HG03095 (cell line): ENCODE measurements at regions not wholly inside any gene's neighbourhood (a gene's known extent, or its start where the extent isn't known, plus 50 kb on each side); places are given as distances from the start of the nearest gene placed in this dataset.

Source experiments
- ATAC-seq: cut with Tn5 transposase; IDR thresholded peaks from one replicate; pipeline ENCODE4 v1.9.1; 2021; ENCODE audit warnings: moderate library complexity; ENCODE audit not compliant: unreplicated experiment

DNA sequence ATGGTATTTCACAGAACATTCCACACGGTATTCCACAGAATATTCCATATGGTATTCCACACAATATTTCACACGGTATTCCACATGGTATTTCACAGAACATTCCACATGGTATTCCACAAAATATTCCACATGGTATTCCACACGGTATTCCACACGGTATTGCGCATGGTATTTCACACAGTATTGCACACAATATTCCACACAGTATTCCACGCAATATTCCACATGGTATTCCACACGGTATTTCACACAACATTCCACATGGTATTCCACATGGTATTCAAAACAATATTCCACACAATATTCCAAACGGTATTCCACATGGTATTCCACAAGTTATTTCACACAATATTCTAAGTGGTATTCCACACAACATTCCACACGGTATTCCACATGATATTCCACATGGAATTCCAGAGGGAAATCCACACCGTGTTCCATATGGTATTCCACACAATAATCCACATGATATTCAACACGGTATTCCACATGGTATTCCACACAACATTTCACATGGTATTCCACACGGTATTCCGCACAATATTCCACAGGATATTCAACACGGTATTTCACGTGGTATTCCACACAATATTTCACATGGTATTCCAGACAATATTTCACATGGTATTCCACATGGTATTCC, 136.7 kb upstream of the CHST15 start:
- no peak for ATAC-seq

DNA sequence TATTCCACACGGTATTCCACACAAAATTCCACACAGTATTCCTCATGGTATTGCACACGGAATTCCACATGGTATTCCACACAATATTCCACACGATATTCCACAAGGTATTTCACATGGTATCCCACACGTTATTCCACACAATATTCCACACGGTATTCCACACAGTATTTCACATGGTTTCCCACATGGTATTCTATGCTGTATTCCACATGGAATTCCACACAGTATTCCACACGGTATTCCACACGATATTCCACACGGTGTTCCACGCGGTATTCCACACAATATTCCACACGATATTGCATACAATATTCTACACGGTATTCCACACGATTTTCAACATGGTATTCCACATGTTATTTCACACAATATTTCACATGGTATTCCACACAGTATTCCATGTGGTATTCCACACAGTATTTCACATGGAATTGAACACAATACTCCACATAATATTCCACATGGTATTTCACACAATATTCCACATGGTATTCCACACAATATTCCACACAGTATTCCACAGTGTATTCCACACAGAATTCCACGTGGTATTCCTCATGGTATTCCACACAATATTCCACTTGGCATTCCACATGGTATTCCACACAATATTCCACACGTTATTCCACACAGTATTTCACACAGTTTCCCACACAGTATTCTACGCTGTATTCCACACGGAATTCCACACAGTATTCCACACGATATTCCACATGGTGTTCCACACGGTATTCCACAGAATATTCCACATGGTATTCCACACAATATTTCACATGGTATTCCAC, 136.0 kb upstream of the CHST15 start:
- no peak for ATAC-seq

DNA sequence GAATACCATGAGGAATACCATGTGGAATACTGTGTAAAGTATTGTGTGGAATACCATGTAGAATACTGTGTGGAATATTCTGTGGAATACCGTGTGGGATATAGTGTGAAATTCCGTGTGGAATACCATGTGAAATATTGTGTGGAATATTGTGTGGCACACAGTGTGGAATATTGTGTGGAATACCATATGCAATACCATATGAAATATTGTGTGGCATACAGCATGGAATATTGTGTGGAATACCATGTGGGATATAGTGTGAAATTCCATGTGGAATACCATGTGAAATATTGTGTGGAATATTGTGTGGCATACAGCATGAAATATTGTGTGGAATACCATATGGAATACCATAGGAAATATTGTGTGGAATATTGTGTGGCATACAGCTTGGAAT, 135.1 kb upstream of the CHST15 start:
- ATAC-seq: no peak

DNA sequence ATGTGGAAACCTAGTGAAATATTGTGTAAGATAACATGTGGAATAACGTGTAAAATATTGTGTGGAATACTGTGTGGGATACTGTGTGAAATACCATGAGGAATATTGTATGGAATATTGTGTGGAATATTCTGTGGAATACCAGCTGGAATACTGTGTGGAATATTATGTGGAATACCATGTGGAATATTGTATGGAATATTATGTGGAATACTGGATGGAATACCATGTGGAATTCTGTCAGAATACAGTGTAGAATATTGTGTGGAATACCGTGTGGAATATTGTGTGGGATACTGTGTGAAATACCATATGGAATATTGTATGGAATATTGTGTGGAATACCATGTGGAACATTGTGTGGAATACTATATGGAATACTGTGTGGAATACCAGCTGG, 134.6 kb upstream of the CHST15 start:
- ATAC-seq: no peak

DNA sequence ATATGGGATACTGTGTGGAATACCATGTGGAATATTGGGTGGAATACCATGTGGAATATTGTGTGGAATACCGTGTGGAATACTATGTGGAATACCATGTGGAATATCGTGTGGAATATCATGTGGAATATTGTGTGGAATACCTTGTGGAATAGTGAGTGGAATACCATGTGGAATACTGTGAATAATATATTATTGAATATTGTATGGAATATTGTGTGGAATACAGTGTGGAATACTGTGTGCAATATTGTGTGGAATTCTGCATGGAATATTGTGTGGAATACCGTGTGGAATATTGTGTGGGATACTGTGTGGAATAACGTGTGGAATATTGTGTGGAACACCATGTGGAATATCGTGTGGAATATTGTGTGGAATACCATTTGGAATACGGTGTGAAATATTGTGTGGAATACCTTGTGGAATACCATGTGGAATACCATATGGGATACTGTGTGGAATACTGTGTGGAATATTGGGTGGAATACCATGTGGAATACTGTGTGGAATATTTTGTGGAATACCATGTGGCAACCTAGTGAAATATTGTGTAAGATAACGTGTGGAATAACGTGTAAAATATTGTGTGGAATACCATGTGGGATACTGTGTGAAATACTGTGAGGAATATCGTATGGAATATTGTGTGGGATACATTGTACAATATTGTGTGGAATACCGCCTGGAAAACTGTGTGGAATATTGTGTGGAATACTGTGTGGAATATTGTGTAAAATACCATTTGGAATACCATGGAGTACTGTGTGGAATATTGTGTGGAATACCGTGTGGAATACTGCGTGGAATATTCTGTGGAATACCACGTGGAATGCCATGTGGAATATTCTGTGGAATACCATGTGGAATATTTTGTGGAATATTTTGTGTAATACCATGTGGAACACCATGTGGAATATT, 133.9 kb upstream of the CHST15 start:
- ATAC-seq: no peak

DNA sequence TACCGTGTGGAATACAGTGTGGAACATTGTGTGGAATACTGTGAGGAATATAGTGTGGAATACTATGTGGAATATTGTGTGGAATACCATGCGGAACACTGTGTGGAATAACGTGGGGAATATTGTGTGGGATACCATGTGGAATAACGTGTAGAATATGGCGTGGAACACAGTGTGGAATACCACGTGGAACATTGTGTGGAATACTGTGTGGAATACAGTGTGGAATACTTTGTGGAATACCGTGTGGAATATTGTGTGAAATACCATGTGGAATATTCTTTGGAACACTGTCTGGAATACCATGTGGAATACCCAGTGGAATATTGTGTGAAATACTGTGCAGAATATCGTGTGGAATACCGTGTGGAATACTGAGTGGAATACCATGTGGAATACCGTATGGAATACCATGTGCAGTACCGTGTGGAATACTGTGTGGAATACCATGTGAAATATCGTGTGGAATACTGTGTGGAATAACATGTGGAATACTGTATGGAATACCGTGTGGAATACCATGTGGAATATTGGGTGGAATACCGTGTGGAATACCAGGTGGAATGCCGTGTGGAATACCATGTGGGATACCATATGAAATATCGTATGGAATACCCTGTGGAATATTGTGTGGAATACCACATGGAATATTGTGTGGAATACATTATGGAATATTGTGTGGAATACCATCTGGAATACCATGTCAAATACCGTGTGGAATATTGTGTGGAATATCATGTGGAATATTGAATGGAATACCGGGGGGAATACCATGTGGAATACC, 133.1 kb upstream of the CHST15 start:
- no peak for ATAC-seq

GRCh38 chr10:124225467-124226270, 132.3 kb upstream of the CHST15 start:
- no peak for ATAC-seq

- ATAC-seq: no peak
Observed at GRCh38 chr10:124225029-124225466, 131.7 kb upstream of the CHST15 start.

GRCh38 chr10:124224331-124225028, 131.1 kb upstream of the CHST15 start:
- no peak for ATAC-seq

GRCh38 chr10:124223711-124224085, 130.3 kb upstream of the CHST15 start:
- no peak for ATAC-seq

DNA sequence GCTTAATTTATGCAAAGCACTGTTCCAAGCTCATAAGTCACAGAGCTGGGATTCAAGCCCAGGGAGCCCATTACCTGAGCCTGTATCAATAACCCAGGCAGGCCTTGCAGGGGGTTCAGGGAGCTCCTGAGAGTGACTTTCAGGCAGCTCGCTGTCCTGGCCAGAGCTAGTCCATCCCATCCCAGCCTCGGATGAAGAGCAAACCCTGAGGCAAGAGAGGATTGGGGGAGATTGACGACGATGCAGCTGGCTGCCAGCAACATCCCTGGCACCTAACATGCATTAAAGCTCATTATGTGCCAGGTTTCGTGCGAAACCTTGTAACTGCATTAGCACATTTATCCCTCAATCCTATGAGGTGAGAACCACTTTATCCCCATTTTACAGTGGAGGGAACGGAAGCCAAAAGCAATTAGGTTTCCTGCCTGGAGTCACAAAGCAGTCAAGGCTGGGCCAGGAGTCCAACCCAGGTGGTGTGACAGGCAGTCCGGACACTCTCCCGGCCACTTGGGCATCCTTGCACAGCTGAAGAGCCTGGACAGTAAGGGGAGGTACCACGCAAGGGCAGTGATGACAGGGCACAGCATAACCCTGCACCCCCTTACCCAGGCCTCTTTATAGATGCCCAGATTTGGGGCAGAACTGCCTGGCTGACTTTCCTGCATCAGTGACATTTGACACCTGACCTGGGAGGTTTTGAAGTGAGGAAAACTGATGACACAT, 129.8 kb upstream of the CHST15 start:
- ATAC-seq: no peak

DNA sequence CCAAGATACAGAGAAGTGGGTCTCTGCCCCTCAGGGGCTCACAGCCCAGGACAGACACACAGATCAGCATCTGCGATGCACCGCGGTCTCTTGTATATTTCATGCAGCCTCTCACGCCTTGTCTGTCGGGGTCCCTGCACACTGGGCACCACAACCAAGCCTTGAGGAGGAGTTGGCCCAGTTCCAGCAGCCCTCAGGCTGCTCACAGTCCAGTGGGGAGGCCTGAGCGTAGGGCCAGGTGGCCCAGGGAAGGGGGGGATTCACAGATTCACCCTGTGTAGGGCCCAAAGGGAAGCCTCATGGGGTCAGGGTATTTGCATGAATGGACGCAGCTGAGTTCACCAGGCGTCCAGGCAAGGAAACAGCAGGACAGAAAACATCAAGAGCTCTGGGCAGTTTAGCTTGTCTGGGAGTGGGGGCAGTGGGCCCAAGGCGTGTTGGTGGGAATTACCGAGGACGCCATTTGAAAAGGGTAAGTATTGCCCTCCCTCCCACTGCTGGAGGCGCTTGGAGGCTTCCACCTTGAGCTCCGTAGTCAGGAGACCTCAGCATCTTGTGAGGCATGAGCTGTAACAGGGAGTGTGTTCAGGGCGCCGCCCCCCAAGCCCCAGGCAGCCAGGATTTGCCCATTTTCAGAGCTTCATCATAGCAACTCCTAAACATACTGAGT, 129.1 kb upstream of the CHST15 start:
- peak; percentile 38 for ATAC-seq

- peak; percentile 69 for ATAC-seq
Observed at GRCh38 chr10:124221356-124222317, 128.2 kb upstream of the CHST15 start.

- no peak for ATAC-seq
Observed at GRCh38 chr10:124220971-124221355, 127.6 kb upstream of the CHST15 start.

GRCh38 chr10:124220547-124220946, 127.1 kb upstream of the CHST15 start:
- ATAC-seq: no peak

DNA sequence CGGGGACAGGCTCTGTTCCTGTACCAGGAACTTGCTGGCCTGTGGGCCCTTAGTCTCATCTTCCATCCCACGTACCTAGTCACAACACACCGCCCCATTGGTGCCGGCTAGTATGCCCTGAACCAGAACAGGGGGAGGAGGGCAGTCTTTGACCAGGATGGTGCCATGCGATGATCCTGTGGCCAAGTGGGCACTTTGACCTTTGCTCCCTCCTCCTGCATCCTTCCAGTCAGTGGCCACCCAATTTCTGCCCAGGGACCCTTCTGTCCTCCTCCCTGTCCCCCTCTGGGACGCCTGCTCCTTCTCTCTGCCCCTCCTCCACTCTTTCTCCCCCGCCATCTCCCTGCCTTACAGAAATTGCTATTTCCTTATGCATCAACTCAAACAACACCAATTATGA, 126.3 kb upstream of the CHST15 start:
- no peak for ATAC-seq

DNA sequence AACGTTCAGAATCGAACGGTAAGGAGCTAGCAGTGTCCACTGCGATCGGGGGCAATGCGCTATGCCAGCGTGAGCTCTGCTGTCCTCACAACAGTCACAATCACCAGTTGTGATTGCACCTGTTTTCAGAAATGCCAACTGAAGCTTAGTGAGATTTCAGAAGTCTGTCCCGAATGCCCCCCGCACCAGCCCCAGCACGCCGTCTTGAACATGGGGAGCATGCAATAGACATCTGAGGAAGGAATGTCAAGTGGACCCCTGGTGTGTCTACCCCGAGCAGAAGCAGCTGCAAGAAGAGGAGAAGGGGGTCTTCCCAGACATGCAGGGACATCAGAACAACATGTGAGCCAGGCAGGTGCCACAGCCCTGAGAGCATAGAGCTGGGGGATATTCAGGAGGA, 125.7 kb upstream of the CHST15 start:
- ATAC-seq: no peak
